ENCODE measurements at regions not wholly inside any gene's neighbourhood (a gene's known extent, or its start where the extent isn't known, plus 50 kb on each side); places are given as distances from the start of the nearest gene placed in this dataset.

- TF ChIP-seq GATA2 (IDR thresholded peaks at IDR 0.05; ENCODE audit: low read depth, low read length) (no peak), GATA3 (IDR thresholded peaks at IDR 0.05; ENCODE audit: low read depth, low read length) (no peak)
Observed at GRCh38 chr9:89740722-89741121, 135.9 kb downstream of the GADD45G start.

Measured in SH-SY5Y (cell line).